H1 (cell line): ENCODE measurements at regions not wholly inside any gene's neighbourhood (a gene's known extent, or its start where the extent isn't known, plus 50 kb on each side); places are given as distances from the start of the nearest gene placed in this dataset.

Experiments used
- CTCF ChIP-seq, 3 experiments: IDR thresholded peaks; 1 replicate in 2 of 3; 2 replicates in 1 of 3; pipeline versions ENCODE4 v1.5.1 to v1.6.1; 2011; ENCODE audit warnings: low read length in 3 of 3, mild to moderate bottlenecking in 3 of 3, inconsistent platforms in 2 of 3, low read depth in 1 of 3, moderate library complexity in 1 of 3; ENCODE audit not compliant: insufficient read depth in 1 of 3; ENCODE audit errors: control extremely low read depth in 1 of 3
- MAFK ChIP-seq: IDR thresholded peaks from 2 replicates; pipeline ENCODE4 v1.6.1; 2012; ENCODE audit warnings: low read depth, mild to moderate bottlenecking, improper control_type of control experiment, low read length
- MAX ChIP-seq: IDR thresholded peaks from 2 replicates; pipeline ENCODE4 v1.6.1; 2012; ENCODE audit warnings: inconsistent platforms
- NRF1 ChIP-seq: IDR thresholded peaks from 2 replicates; pipeline ENCODE4 v1.6.1; 2011; ENCODE audit warnings: mild to moderate bottlenecking, low read depth, low read length, improper control_type of control experiment
- POLR2AphosphoS5 ChIP-seq: IDR thresholded peaks from 2 replicates; pipeline ENCODE4 v1.6.1; 2011; ENCODE audit warnings: low read depth, low read length

- TF ChIP-seq MAFK (no peak), NRF1 (no peak), CTCF (IDR thresholded peaks at IDR 0.05; ENCODE audit: control extremely low read depth in 1 of 3, insufficient read depth in 1 of 3, low read depth in 1 of 3, low read length in 3 of 3) (no peak), MAX (no peak), POLR2AphosphoS5 (no peak)
These were observed 269.7 kb upstream of the SLC8A1 start for GRCh38 chr2:40721595-40721994.
